Activated T-cell treated with anti-CD3 and anti-CD28 coated beads for 4 hours (primary cell): ENCODE measurements at regions not wholly inside any gene's neighbourhood (a gene's known extent, or its start where the extent isn't known, plus 50 kb on each side); places are given as distances from the start of the nearest gene placed in this dataset.

Source experiments
- DNase-seq: peaks from one replicate; pipeline ENCODE4 v3.0.0-alpha.2; 2020

DNA sequence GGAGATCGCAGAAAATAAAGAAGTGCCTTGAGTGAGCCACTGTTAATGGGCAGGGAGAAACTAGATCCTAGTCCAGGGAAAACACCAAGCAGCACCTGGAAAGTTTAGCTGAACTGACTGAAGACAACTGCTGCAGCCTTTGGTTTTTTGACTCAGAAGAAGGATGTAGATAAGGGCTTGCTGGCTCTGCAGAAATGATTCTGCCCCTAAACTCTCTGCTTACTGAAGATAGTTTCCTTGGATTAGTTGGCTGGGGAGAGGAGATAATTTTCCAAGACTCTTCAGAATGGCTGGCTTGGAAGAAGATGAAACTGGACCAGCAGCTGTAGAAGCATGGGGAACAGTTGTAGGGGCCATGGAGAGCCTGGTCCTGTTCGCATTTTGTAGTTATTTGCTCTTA lies 471.8 kb downstream of the KDM4C start:
- DNase-seq: no peak

DNA sequence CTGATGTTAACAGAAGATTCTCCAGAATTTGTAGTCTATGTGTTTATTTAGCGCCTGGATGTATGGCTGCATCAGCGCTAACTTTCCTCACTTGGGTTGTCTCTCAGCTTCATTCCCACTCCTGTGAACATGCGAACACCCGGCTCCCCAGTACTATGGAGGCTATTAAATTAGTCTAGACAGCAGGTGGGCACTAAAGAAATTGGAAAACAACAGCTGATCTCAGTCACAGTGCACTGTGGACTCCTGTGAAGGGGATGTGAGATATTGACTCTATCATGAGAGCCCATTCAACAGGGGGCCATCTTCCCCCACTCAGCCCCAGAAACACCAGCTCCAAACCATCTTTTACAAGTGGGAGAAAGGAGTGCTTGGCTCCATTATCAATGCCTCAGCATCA lies 471.0 kb downstream of the KDM4C start:
- no peak for DNase-seq

DNA sequence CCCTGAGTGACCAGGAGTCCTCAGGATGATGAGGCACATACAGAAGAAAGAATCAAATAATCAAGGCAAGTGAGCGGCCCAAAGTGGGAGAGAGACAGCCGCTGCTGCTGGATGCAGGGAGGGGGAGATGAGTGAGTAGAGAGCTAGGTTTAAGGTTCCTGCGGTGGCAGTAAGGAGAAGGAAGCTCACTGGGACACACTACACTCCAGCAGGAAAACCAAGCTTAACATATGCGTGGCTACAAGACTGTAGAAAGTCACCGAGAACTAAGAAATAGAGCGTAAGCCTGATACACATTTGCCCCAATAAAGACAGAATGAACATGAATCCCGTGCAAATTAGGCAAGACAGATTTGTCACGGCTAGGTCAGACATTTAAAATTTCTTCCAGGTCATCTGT lies 470.2 kb downstream of the KDM4C start:
- DNase-seq: no peak

DNA sequence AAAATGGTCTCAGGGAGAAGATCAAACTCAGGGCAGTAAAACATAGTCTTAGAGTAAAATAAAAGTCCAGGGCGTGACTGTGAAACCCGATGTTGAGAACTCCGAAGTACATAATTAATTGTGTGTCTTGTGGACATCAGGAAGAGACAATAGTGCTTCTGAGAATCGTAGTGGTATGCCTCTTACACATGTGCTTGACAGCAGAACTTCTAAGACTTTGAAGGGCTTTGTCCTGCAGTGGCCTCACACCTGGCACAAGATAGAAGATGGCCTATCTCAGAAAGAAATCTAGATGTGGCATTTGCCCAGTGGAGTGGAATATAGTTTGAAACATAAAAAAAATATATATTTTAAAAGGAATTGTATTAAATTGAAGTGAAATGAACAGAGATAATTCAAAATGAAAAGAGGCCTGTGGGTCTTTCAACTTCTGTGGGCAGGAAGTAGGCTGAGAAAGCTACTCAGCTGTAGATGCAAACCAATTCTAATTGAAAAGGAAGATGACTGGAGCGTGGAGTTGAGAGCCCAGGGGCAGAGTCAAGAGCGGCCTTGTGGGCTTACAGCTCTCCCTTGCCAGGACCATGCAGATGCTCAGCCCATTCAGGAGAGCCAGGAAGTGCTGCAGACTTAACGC lies 468.4 kb downstream of the KDM4C start:
- no peak for DNase-seq
